ENCODE measurements at regions not wholly inside any gene's neighbourhood (a gene's known extent, or its start where the extent isn't known, plus 50 kb on each side); places are given as distances from the start of the nearest gene placed in this dataset.

DNA sequence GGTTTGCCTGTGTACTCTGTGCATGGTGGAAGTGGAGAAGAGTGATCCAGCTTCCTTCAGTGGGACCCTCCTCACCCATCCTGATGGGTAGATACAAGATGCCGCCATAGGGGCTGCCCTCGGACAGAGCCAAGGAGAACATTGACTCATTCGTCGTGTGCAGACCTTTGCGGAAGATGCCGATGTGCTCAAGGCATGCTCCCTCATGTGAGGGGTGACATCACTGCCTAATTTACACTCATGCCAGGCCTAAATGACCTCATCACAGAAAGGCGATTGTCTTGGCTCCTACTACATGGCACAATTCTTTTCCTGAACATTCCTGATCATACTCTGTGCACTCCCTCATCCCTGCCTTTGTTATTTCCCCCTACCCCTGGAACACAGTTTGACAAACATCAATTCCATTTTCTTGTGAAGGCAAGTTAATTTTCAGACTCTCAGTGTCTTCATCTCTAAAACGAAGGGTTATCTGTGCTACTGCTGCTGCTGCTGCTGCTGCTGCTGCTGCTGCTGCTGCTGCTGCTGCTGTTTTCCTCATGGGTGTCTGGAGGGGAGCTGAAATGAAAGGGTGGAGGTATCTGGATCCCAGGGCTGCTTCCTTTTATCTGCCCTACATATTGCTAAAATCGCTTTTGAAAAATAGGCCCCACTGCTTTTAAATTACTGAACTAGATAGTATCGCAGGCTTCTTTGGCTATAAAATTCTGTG, 146.5 kb upstream of the ARGLU1 start:
- no peaks in the 10 kb centered on the region for H3K9me3 ChIP-seq (replicated peaks; ENCODE audit: control insufficient read depth, insufficient read depth, low read length)
- DNase-seq (ENCODE audit: low read depth, low spot score): no peak
- FAIRE-seq: no peak
- H3K27me3 ChIP-seq (ENCODE audit: control insufficient read depth in 2 of 2, insufficient read depth in 2 of 2, low read length in 2 of 2): no peaks in the 10 kb centered on the region
- no peaks in the 10 kb centered on the region for H3K79me2 ChIP-seq (ENCODE audit: control insufficient read depth, insufficient read depth, low read length)
- CTCF ChIA-PET: no interaction called here
- TF ChIP-seq JUN (IDR thresholded peaks at IDR 0.05; ENCODE audit: borderline replicate concordance, insufficient read depth, insufficient read length, low read depth): peak; percentile 61
- TF ChIP-seq, protein P1, sequence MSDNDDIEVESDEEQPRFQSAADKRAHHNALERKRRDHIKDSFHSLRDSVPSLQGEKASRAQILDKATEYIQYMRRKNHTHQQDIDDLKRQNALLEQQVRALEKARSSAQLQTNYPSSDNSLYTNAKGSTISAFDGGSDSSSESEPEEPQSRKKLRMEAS (IDR thresholded peaks at IDR 0.05; ENCODE audit: insufficient read depth, insufficient read length): no peak
- H3K36me3 ChIP-seq (ENCODE audit: control insufficient read depth in 2 of 2, extremely low read depth in 1 of 2, insufficient read depth in 2 of 2, low read length in 2 of 2): no peaks in the 10 kb centered on the region
- no peak overlapping the region for H3K4me3 ChIP-seq (replicated peaks in 1 of 3; ENCODE audit: insufficient read depth in 1 of 3, low read depth in 1 of 3, low read length in 3 of 3)
- BruUV-seq (replicated peaks): no TSS peak
- no peaks in the 10 kb centered on the region for H3K9me1 ChIP-seq (replicated peaks; ENCODE audit: control insufficient read depth, extremely low read depth, insufficient read depth, low read length)
- H3K27ac ChIP-seq (ENCODE audit: insufficient read depth, low read depth, low read length): no peak overlapping the region
- dilution Hi-C loops (cut with MboI; ENCODE audit: extremely low pct_ligation_motif_present, low sequenced_read_pairs): no loop called here
- POLR2A ChIA-PET: no interaction called here
- H3K4me2 ChIP-seq (ENCODE audit: insufficient read depth, low read length): no peak overlapping the region
- H3K4me1 ChIP-seq (ENCODE audit: control insufficient read depth, extremely low read depth, insufficient read depth, low read length): no peaks in the 10 kb centered on the region
- no peak overlapping the region for H3K9ac ChIP-seq (replicated peaks; ENCODE audit: extremely low read depth, insufficient read depth, low read length)
- no peak overlapping the region for H2AFZ ChIP-seq (ENCODE audit: low read depth, low read length)
- H4K20me1 ChIP-seq (replicated peaks; ENCODE audit: control insufficient read depth, extremely low read depth, insufficient read depth, low read length): no peaks in the 10 kb centered on the region
- intact Hi-C loops (cut with micrococcal nuclease): no loop called here

DNA sequence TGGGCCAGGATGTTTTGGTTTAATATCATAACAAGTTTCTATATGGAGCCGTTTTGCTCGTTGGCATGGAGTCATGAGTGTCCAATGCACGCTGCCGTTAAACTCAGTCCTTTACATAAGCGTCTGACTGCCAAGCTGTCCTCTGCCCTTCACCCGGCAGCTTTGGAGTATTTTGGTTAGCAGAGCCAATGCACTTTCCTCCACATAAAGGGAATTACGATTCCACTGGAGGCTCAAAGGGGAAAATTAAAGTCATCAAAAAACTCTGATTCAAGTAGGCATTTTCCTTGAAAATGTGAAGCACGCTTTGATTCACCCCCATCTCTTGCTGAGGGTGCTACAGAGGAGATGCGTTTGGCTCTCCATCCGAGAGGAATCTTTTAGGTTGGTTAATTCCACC, 144.4 kb upstream of the ARGLU1 start:
- Histone ChIP-seq H3K4me2 (ENCODE audit: insufficient read depth, low read length) (no peak overlapping the region), H3K9me3 (replicated peaks; ENCODE audit: control insufficient read depth, insufficient read depth, low read length) (no peaks in the 10 kb centered on the region), H4K20me1 (replicated peaks; ENCODE audit: control insufficient read depth, extremely low read depth, insufficient read depth, low read length) (no peaks in the 10 kb centered on the region), H3K27me3 (ENCODE audit: control insufficient read depth in 2 of 2, insufficient read depth in 2 of 2, low read length in 2 of 2) (no peaks in the 10 kb centered on the region), H3K4me1 (ENCODE audit: control insufficient read depth, extremely low read depth, insufficient read depth, low read length) (no peaks in the 10 kb centered on the region), H3K9ac (replicated peaks; ENCODE audit: extremely low read depth, insufficient read depth, low read length) (no peak overlapping the region), H3K36me3 (ENCODE audit: control insufficient read depth in 2 of 2, extremely low read depth in 1 of 2, insufficient read depth in 2 of 2, low read length in 2 of 2) (no peaks in the 10 kb centered on the region), H3K79me2 (ENCODE audit: control insufficient read depth, insufficient read depth, low read length) (no peaks in the 10 kb centered on the region), H3K27ac (ENCODE audit: insufficient read depth, low read depth, low read length) (no peak overlapping the region), H2AFZ (ENCODE audit: low read depth, low read length) (no peak overlapping the region), H3K4me3 (replicated peaks in 1 of 3; ENCODE audit: insufficient read depth in 1 of 3, low read depth in 1 of 3, low read length in 3 of 3) (no peak overlapping the region), H3K9me1 (replicated peaks; ENCODE audit: control insufficient read depth, extremely low read depth, insufficient read depth, low read length) (no peaks in the 10 kb centered on the region)
- no TSS peak for BruUV-seq (replicated peaks)
- no peak for TF ChIP-seq MYC (IDR thresholded peaks at IDR 0.05; ENCODE audit: low read depth, low read length)
- TF ChIP-seq EZH2 (IDR thresholded peaks at IDR 0.05; ENCODE audit: borderline replicate concordance, low read depth, low read length, severe bottlenecking): no peak
- TF ChIP-seq POLR2A (IDR thresholded peaks at IDR 0.05; ENCODE audit: low read depth, low read length): no peak
- TF ChIP-seq GATA2 (IDR thresholded peaks at IDR 0.05; ENCODE audit: insufficient read depth, insufficient read length, low read depth, low read length): no peak
- no peak for TF ChIP-seq POLR2AphosphoS5 (IDR thresholded peaks at IDR 0.05; ENCODE audit: insufficient read depth, low read depth, low read length)
- no peak for TF ChIP-seq JUN (IDR thresholded peaks at IDR 0.05; ENCODE audit: borderline replicate concordance, insufficient read depth, insufficient read length, low read depth)
- no peak for TF ChIP-seq FOS (IDR thresholded peaks at IDR 0.05; ENCODE audit: borderline replicate concordance, insufficient read depth, low read length)
- TF ChIP-seq, protein P1 (IDR thresholded peaks at IDR 0.05; ENCODE audit: insufficient read depth, insufficient read length): no peak
- TF ChIP-seq, protein P2, sequence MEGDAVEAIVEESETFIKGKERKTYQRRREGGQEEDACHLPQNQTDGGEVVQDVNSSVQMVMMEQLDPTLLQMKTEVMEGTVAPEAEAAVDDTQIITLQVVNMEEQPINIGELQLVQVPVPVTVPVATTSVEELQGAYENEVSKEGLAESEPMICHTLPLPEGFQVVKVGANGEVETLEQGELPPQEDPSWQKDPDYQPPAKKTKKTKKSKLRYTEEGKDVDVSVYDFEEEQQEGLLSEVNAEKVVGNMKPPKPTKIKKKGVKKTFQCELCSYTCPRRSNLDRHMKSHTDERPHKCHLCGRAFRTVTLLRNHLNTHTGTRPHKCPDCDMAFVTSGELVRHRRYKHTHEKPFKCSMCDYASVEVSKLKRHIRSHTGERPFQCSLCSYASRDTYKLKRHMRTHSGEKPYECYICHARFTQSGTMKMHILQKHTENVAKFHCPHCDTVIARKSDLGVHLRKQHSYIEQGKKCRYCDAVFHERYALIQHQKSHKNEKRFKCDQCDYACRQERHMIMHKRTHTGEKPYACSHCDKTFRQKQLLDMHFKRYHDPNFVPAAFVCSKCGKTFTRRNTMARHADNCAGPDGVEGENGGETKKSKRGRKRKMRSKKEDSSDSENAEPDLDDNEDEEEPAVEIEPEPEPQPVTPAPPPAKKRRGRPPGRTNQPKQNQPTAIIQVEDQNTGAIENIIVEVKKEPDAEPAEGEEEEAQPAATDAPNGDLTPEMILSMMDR (IDR thresholded peaks at IDR 0.05; ENCODE audit: extremely low read depth in 1 of 2, insufficient read depth in 1 of 2, low read depth in 1 of 2, low read length in 2 of 2): no peak
- intact Hi-C loops (cut with micrococcal nuclease): no loop called here
- dilution Hi-C loops (cut with MboI; ENCODE audit: extremely low pct_ligation_motif_present, low sequenced_read_pairs): no loop called here
- DNase-seq (ENCODE audit: low read depth, low spot score) (no peak), FAIRE-seq (no peak)
- ChIA-PET POLR2A (no interaction called here), CTCF (no interaction called here)
